ENCODE measurements at regions not wholly inside any gene's neighbourhood (a gene's known extent, or its start where the extent isn't known, plus 50 kb on each side); places are given as distances from the start of the nearest gene placed in this dataset.

GRCh38 chr12:24535334-24536069 lies 413.4 kb downstream of the BCAT1 start:
- Histone ChIP-seq H2BK120ac (ENCODE audit: low read depth, low read length) (no peak overlapping the region), H3K9me1 (ENCODE audit: insufficient read depth, low read length) (peaks cover 3% of the 10 kb centered on the region; the same call in 1 of the 2 replicates), H2AK9ac (replicated peaks; ENCODE audit: low read depth, low read length, poor library complexity) (no peak overlapping the region), H4K8ac (ENCODE audit: low read depth in 2 of 2, low read length in 2 of 2) (no peak overlapping the region; a peak in 1 of 4 replicates), H3K4me2 (ENCODE audit: low read depth, low read length) (no peak overlapping the region; the same call in 1 of the 2 replicates), H3K9me3 (ENCODE audit: control insufficient read depth, insufficient read depth, low read length) (no peaks in the 10 kb centered on the region), H3K4me1 (ENCODE audit: control insufficient read depth, insufficient read depth, low read length) (peaks cover 16% of the 10 kb centered on the region), H3K14ac (replicated peaks; ENCODE audit: low read depth, low read length) (no peak overlapping the region), H2BK20ac (ENCODE audit: low read depth, low read length) (no peak overlapping the region; the same call in 1 of the 2 replicates), H3K18ac (ENCODE audit: low read depth, low read length) (no peak overlapping the region), H2AK5ac (ENCODE audit: low read depth, low read length) (no peak overlapping the region; the same call in 1 of the 2 replicates), H2BK15ac (ENCODE audit: low read depth, low read length) (no peak overlapping the region), H4K91ac (ENCODE audit: insufficient read depth, low read depth, low read length) (no peak overlapping the region), H3K56ac (ENCODE audit: extremely low read depth, insufficient read depth, low read length) (no peak overlapping the region), H4K20me1 (ENCODE audit: insufficient read depth, low read length) (no peaks in the 10 kb centered on the region), H3K9ac (ENCODE audit: low read depth, low read length) (no peak overlapping the region; the same call in 1 of the 2 replicates), H3K36me3 (ENCODE audit: control insufficient read depth, insufficient read depth, low read length) (no peaks in the 10 kb centered on the region), H3K4me3 (ENCODE audit: insufficient read depth, low read depth, low read length) (no peak overlapping the region), H2AFZ (replicated peaks; ENCODE audit: low read length, poor library complexity) (no peak overlapping the region), H3K27ac (ENCODE audit: insufficient read depth, low read length) (no peak overlapping the region), H3K27me3 (ENCODE audit: control insufficient read depth, insufficient read depth, low read length) (no peaks in the 10 kb centered on the region), H4K5ac (ENCODE audit: low read depth, low read length) (no peak overlapping the region), H3K4ac (ENCODE audit: low read depth, low read length) (no peak overlapping the region; the same call in 1 of the 2 replicates), H3K79me1 (ENCODE audit: low read depth in 1 of 2, low read length in 2 of 2) (peaks cover 11 to 23% of the 10 kb centered on the region in 2 experiments; a peak in 2 of 4 replicates), H3K23ac (ENCODE audit: low read depth, low read length) (no peak overlapping the region), H2BK5ac (ENCODE audit: low read depth, low read length, poor library complexity, severe bottlenecking) (no peak overlapping the region)
- WGBS, 2 experiments (ENCODE audit: extremely low coverage in 2 of 2, insufficient read length in 1 of 2) = 80% methylated on average over 2 of the region's 6 CpGs; no CpG with 5 or more reads in 1 of the 2 experiments
- DNase-seq (no peak), ATAC-seq (ENCODE audit: low read depth) (no peak)
- dilution Hi-C loops (cut with HindIII; ENCODE audit: low sequenced_read_pairs, unreplicated experiment) (no loop called here), intact Hi-C loops (cut with micrococcal nuclease) (no loop called here), in situ Hi-C loops (cut with MboI; ENCODE audit: low sequenced_read_pairs) (no loop called here)
- CTCF ChIA-PET = interaction anchor here (0.5 kb wide), 1 partner anchor 297 kb away, joined by 3 read pairs; no protein-coding TSS in a partner anchor
- POLR2A ChIA-PET (ENCODE audit: unreplicated experiment) = no interaction called here
- BruUV-seq (replicated peaks) = no TSS peak
- TF ChIP-seq MXI1 (IDR thresholded peaks at IDR 0.05; ENCODE audit: borderline replicate concordance, low read depth, low read length) (no peak), SMC3 (IDR thresholded peaks at IDR 0.05; ENCODE audit: low read depth, low read length) (no peak), CHD1 (IDR thresholded peaks at IDR 0.05; ENCODE audit: low read depth, low read length) (no peak), CEBPB (IDR thresholded peaks at IDR 0.05; ENCODE audit: low read depth, low read length) (no peak), NFE2L2 (IDR thresholded peaks at IDR 0.05; ENCODE audit: low read depth, low read length) (no peak), RFX5 (IDR thresholded peaks at IDR 0.05; ENCODE audit: low read depth, low read length) (no peak), POLR2A (IDR thresholded peaks at IDR 0.05; ENCODE audit: low read depth, low read length) (no peak), FOS (IDR thresholded peaks at IDR 0.05; ENCODE audit: low read depth, low read length) (no peak), USF2 (IDR thresholded peaks at IDR 0.05; ENCODE audit: low read depth, low read length) (no peak), RCOR1 (IDR thresholded peaks at IDR 0.05; ENCODE audit: insufficient replicate concordance, low read length) (no peak), CTCF (conservative IDR thresholded peaks at IDR 0.05; ENCODE audit: low read depth, low read length) (no peak), RAD21 (IDR thresholded peaks at IDR 0.05; ENCODE audit: low read length) (no peak), MAFK (IDR thresholded peaks at IDR 0.05; ENCODE audit: low read depth, low read length) (no peak), BHLHE40 (IDR thresholded peaks at IDR 0.05; ENCODE audit: low read depth, low read length) (no peak), MAZ (IDR thresholded peaks at IDR 0.05; ENCODE audit: borderline replicate concordance, low read depth, low read length) (no peak)

Measured in IMR-90 (cell line).